ENCODE measurements at regions not wholly inside any gene's neighbourhood (a gene's known extent, or its start where the extent isn't known, plus 50 kb on each side); places are given as distances from the start of the nearest gene placed in this dataset.
A peak's percentile ranks its signal among the peaks of the same experiment; 100 is the strongest.
"Not testable (repeated sequence)": the region's sequence is repeated elsewhere in the genome, so short reads cannot be mapped to it uniquely, and the experiment has no call there.

DNA sequence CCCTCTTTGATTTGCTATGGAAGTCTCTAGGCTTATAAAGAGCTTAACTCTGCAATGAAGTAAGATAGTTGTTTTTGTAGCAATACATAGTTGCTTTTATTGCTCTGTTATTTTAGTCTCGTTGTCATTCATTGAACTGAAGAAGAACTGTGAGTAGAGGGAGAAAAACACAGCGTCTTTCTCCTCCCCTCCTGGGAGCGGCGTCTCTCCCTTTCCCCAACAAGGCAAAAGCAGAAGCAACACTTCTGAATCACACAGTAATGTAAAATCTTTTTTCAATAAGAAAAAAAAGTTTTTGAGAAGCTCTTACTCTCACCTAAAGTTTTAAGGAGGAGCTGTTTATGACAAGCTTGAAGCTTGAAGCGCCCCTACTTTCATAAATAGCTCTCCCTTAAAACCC lies 119.3 kb upstream of the SLC7A14 start:
- DNase-seq (ENCODE audit: low spot score), result no peak

DNA sequence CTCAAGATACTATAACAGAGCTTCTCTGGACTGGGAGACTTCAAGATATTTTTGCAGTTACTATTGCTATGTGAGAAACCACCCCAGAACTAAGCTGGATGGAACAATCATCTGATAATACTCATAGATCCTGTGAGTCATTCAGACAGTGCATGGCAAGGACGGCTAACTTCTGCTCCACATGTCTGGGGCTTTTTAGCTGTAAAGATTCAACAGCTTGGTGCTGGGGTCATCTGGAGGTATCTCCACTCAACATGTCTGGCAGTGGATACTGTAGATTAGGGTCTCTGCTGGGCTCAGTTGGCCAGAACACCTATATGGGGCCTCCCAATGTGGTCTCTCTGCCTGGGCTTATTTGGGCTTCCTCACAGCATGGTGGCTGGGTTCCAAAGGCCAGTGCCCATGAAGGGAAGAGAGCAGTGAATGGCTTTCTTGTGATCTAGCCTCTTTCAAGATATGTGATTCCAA lies 117.3 kb upstream of the SLC7A14 start:
- DNase-seq (ENCODE audit: low spot score), result peak; percentile 69

DNA sequence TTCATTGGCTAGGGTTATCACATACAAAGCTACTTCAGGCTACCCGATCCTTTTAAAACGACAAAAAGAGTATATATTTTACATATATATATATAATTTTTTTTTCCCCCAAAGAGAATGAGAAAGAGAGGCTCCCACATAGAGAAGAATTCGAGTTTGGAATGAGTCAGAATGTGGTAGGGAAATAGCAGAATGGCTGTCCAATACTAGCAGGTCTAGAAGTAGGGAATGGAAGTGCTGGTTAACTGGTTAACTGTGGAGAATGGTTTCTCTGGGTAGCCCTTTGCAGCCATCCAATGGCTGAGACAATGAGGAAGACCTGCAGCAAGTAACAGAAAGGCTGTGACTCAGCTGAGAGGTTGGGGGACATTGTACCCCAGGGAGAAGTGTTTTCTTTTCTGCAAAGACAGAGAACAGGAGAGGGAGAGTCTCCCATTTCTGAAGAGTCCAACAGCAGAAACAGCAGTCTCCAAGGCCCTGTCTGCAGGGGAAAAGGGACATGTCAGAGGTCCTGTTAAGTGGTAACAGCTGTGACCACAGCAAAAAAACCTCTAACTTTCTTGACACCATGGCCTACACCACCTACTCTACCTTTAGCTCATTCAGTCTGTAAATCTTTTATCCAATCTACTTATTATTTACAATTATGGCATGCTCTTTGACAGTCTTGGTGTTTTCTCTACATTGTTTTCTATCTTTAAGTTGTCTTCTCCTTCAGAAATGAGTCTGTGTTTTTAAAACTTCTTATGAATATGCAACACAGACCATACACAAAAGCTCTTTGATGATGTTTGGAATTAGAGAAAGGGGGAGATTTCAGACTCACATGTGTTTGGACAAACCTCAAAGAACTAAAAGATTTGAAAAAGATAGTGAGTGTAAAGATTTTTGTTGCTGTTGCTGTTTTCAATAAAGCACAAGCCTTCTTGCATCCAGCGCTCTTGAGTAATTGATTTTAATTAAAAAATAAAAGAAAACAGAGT lies 116.1 kb upstream of the SLC7A14 start:
- peak; percentile 54 for DNase-seq (ENCODE audit: low spot score)

DNA sequence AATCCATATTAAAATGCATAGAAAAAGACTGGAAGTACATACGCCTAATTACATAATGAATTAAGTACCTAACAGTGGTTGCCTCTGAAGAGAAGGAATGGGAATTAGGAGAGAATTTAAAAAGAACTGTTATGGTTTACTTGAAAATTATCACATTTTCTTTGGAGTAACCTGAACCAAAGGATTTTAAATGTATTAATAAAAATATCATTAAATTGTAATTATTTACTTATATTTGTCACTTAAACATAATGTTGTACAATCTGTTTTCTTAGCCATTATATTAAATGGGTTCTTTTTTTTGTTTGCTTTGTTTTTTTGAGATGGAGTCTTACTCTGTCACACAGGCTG lies 114.2 kb upstream of the SLC7A14 start:
- no peak for DNase-seq (ENCODE audit: low spot score)

DNA sequence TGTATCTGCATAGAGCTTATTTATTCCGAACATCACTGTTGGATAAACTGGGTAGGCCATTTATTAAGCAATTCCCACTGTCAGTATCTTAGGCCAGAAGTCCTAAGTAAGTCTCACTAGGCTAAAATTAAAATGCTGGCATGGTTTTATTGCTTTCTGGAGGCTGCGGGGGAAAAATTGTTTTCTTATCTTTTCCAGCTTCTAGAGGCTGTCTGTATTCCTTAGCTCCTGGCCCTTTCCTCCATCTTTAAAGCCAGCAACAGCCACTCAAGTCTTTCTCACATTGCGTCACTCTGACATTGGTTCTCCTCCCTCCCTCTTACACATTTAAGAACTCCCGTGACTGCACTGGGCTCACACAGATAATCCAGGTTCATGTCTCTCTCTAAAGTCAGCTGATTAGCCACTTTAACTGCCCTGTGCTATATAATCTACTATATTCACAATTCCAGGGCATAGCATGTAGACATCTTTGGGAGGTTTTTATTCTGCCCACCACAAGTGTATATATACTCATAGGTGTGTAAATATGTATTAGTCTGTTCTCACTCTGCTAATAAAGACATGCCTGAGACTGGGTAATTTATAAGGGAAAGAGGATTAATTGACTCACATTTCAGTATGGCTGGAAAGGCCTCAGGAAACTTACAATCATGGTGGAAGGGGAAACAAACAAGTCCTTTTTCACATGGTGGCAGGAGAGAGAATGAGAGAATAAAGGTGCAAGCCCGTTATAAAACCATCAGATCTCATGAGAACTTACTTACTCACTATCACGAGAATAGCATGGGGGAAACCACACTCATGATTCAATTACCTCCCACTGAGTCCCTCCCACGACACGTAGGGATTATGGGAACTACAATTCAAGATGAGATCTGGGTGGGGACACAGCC lies 113.5 kb upstream of the SLC7A14 start:
- DNase-seq (ENCODE audit: low spot score), result no peak

DNA sequence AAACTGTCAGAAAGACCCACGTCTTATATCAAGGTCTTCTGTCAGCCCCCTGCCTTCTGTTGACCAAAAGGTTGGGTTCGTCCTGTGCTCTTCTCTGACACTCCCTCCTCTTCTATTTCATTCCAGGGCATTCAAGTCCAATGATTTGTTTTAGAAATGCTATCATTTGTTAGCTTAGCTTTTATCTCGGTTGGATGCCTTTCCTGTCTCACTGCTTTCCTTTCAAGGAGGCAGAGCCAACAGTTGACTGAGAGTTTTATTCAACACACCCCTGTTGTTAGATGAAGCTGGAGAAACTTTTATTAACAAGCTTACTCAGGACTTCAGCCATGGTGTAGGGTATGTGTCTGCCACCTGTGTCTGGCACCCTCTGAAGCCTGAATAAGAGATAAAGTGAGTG lies 112.0 kb upstream of the SLC7A14 start:
- DNase-seq (ENCODE audit: low spot score), result no peak

DNA sequence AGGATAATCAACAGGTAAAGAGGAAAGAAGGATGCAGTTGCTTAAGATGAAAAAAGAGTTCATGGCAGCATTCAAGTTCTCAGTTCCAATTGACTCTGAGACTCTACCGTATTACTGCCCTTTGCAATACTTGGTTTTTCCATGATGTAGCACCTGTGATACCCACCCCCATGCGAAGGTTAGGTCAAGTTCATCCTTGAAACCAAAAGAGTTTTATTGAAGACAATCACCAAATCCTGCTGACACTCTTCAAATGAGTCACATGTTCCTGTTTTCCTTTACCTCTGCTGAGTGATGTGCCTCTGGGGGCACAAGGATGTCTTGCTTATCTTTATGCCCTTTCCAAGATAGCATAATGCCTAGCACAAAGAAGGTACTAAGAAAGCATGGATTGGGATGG lies 111.3 kb upstream of the SLC7A14 start:
- DNase-seq (ENCODE audit: low spot score), result no peak

DNA sequence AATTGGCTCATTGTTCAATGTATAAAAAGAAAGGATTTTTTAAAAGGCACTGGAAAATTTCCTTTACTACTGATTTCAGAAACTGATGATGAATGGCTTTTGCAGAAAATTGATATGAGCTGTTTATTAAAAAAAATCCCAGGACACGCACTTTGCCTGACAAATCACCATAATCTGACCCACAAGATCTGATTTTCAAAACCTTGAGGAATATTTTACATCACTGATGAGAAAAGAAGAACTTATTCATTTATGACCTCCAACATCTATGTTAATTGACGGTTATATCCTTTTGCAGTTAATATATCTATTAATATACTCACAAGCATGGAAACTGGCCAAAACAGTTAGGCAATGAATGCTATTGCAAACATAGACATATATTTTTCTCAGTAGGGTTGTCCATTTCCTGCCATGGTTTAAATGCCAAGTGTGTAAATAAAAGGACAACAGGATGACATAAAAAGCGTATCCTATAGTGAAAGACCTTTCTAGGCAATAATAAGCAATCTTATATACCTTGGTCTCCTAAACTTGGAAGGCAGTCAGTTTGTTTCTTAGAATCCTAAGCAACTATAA lies 109.7 kb upstream of the SLC7A14 start:
- no peak for DNase-seq (ENCODE audit: low spot score)

DNA sequence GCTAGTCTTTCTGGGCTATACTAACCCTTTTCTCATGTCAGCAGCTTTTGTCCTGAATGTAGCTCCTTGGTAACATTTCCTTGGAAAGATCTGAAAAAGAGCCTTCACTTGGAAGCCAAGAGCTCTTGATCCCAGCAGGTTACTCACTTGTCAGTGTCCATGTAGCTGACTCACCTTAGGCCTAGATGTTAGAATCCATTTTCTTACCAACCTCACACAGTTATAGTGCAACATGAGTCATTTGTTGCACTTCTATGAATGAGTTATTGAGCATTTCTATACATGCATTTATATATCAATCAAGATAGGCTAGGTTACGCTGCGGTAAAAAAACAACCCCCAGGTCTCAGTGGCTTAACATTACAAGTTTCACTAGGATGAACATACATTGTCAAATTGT lies 106.8 kb upstream of the SLC7A14 start:
- no peak for DNase-seq (ENCODE audit: low spot score)

DNA sequence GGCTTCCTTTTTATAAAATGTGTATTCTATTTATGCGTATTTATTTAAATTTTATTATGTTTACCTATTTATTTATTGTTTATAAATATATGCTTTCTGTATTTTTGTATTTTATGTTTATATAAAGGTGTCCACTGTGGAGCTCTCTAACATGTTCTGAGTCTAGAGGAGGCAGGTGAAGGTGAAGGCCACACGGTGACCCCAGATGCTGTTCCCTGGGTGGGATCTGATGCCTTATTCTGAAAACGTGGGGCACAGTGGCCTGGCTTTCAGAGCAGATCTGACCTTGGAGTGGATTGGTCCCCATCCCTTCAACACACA lies 104.7 kb upstream of the SLC7A14 start:
- DNase-seq (ENCODE audit: low spot score), result no peak

DNA sequence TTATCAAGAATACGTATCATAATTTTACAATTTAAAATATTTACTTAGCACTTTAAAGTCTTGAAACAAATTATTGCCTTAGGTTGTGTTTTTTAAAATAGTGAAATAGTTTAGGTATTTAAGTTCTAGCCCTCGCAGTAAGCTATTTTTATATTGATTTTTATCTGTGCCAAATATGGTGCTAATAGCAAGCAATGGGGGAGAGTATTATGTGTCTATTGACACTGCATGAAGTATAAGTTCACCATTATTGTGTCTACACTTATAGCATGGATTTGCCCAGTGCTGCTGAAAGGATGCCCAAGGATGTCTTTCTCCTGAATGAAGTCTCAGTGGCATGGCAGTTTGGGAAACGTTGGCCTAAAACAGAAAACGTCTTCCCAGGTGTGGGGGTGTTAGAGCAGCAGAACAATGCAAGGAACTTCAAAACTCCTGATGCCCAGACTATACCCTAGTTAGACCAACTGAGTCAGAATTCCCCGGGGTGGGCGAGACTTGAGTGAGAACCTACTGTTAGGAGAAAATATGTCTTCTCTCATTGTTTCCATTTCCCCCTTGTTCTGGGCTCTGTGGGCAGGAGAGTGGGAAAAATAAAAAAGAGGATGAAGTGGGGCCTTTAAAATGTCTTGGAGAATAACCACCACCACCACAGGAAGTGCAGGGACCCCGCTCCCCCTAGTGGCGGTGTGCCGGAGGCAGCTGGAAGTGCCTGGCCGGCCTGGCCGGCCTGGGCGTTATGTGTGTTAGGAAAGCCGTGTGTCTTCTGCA lies 104.2 kb upstream of the SLC7A14 start:
- peak; percentile 59 for DNase-seq (ENCODE audit: low spot score)

DNA sequence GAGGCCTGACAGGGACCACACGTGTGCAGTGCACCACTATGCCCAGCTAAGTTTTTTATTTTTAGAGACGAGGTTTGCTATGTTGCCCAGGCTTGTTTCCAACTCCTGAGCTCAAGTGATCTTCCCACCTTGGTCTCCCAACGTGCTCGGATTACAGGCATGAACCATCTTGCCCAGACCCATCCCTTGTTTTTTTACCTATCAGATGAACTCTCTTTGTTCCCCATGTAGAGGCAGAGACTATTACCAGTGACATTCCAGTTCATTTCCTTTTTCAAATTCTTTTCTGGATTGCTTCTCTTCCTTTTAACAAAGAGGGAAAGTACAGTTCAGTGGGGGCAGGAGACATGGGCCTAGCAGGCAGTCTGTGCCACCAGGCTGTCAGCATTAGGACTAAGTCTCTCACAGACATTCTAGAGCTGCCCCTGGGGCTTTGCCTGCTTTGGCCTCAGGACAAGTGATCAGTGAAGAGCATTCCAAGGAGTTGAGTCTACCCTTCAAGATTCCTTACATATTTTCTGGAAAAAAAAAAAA lies 103.5 kb upstream of the SLC7A14 start:
- peak; percentile 56 for DNase-seq (ENCODE audit: low spot score)

DNA sequence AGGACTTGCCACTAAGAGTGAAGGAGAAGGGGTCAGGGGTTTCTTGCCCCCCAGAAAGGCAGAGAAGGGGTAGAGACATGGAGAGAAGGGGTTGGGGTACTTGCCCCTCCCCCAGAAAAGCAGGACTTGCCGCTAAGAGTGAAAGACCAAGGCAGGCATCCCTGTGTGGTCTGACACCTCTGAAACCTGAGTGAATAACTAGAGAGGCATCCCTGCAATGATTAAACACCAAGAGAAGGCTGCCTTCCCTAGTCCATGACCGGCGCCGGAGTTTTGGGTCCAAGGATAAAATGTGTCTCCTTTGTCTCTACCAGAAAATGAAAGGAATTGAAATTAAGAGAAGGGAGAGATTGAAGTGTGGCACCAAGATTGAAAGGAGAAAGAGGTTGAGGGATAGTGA lies 102.3 kb upstream of the SLC7A14 start:
- DNase-seq (ENCODE audit: low spot score), result not testable (repeated sequence)

DNA sequence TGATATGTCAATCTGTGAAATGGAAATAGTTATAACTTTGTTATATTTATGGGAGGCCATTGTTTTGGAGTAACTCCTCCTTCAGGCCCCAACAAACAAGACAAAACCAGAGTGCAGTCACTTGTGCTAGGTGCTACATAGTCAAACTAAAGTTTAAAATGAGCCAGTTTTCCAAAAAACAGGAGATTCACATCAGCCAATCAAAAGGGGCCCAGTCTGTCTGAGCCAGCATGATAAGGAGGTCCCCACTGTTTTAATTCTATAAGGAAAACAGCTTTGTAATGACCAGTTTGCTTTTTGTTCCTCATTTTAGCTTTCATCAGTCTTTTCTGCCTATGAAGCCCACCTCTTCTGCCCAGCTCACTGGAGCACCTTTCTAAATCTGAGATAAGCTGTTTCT lies 94.7 kb upstream of the SLC7A14 start:
- DNase-seq (ENCODE audit: low spot score), result no peak

DNA sequence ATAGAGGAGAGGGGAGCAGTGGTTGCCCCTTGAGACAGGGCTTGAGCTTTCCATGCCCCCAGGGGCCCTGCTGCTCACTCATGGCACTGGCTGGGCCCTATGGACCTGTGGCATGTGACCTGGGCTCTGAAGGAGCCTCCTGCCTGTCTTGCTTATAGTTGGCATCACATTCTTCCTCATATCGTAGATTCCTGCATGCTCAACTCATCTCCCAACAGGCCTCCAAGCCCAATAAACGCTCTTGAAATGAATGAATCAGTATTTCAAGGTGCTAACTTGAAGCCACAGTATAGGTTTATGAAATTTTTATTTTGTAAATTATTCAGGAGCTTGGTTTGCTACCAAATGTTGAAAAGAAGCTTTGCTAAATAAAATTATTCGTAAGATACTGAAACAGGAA lies 93.3 kb upstream of the SLC7A14 start:
- no peak for DNase-seq (ENCODE audit: low spot score)

DNA sequence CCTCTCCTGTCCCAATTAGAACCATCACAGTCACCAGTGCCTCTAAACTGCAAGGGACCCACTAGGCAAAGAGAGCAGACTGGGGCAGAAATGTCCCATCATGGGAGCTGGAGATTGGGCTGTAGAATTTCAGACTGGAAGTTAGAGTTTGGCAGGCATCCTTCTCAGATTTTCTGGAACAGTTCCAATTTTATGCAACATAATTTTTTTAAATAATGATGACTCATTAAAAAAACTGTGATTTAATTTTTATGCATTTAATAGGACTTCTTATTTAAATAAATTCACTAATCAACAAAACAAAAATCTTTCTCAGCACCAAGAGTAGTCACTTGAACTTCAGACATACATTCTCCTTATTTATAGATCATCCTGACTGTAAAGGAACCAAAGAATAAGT lies 84.6 kb upstream of the SLC7A14 start:
- DNase-seq (ENCODE audit: low spot score), result no peak

DNA sequence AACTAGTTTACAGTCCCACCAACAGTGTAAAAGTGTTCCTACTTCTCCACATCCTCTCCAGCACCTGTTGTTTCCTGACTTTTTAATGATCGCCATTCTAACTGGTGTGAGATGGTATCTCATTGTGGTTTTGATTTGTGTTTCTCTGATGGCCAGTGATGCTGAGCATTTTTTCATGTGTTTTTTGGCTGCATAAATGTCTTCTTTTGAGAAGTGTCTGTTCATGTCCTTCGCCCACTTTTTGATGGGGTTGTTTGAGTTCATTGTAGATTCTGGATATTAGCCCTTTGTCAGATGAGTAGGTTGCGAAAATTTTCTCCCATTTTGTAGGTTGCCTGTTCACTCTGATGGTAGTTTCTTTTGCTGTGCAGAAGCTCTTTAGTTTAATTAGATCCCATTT lies 77.1 kb upstream of the SLC7A14 start:
- not testable (repeated sequence) for DNase-seq (ENCODE audit: low spot score)

DNA sequence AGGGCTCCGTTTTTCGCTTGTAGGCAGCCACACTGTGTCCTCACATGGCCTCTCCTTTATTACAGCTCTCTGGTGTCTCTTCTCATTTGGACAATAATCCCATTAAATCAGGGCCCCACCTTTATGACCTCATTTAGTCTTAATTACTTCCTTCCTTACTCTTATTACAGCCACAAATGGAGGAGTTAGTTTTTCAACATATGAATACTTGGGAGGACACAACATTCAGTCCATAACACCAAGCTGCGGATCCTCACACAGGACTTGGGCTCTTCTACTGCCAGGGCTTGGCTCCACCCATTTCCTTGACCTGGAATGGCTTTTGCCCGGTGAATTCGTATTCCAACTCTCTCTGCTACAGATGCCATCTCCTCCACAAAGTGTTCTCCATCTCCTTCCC lies 74.3 kb upstream of the SLC7A14 start:
- no peak for DNase-seq (ENCODE audit: low spot score)

DNA sequence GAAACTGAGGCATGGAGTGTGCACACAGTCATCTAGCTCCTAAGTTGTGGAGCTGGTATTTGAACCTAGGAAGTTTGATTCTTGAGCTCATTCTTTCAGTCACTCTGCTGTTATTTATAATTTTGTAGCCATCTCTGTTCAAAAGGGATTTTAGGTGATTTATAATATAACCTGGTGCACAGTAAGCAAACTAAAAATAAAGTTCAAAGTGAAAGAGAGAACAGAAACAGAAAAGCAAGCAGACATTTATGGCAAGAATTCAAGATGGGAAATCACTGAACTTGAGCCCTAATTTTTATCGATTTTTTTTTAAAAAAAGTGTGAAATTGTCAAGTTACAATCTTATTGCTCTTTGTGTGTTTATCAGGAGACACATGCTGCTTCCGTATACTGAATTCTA lies 71.4 kb upstream of the SLC7A14 start:
- no peak for DNase-seq (ENCODE audit: low spot score)

DNA sequence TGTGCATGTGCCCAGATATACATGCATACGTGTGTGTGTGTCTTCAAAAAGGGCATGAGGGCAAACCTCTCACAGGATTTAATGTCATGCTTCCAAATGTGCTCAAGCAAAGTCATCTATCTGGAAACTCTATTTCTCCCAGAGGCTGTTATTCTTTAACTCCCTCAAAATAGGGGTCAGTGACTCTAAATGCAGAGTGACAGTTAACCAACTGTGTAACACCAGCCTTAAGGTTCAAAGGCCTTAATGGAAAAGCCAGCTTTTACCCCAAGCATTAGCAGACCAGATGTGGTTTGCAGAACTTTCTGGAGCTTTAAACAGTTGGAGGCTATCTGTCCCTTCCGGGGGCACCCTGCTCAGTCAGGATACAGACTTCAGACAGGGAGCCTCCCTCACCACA lies 70.4 kb upstream of the SLC7A14 start:
- no peak for DNase-seq (ENCODE audit: low spot score)

DNA sequence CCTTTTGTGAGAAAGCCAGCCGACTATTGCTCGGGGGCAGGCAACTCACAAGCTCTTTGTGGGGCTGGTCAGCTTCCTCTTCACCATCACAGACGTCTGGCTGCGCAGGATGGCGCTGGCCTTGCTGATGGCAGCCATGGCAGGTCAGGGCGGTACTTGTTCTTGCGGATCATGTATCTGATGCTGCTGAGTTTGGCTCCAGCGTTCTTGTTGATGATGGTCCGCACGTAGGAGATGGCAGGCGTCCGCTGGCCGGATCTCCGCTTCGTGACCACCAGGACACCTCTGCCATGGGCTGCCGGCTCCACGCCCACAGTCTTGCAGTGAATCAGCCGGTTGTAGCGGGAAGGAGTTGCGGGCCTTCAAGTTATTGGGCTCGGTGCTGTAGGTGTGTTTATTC lies 67.9 kb upstream of the SLC7A14 start:
- no peak for DNase-seq (ENCODE audit: low spot score)

Data from COLO829 (cell line).